ENCODE measurements at regions not wholly inside any gene's neighbourhood (a gene's known extent, or its start where the extent isn't known, plus 50 kb on each side); places are given as distances from the start of the nearest gene placed in this dataset.
A peak's percentile ranks its signal among the peaks of the same experiment; 100 is the strongest.

- DNase-seq: peak; percentile 1
Observed at GRCh38 chrX:119181491-119181890, 53.9 kb upstream of the KIAA1210 start.

DNA sequence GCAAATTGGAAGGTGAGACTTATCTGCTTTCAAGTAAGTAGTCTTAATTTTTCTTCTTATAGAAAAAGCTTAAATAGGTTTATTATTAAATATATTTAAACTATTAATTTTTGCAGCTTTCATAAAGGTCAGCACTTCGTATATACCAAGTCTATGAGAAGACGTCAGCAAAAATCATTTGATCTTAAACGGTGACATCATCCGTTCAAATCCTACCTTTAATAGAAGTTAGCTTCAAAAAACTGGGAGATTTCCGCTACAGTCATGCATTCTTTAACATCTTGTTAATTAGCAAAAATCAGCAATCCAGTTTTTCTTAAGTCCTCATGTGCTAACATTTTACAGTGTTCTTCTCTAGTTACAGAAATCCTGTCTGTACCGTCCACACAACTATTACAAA lies 49.9 kb upstream of the PGRMC1 start:
- no peak for DNase-seq
